ENCODE measurements at regions not wholly inside any gene's neighbourhood (a gene's known extent, or its start where the extent isn't known, plus 50 kb on each side); places are given as distances from the start of the nearest gene placed in this dataset.

DNA sequence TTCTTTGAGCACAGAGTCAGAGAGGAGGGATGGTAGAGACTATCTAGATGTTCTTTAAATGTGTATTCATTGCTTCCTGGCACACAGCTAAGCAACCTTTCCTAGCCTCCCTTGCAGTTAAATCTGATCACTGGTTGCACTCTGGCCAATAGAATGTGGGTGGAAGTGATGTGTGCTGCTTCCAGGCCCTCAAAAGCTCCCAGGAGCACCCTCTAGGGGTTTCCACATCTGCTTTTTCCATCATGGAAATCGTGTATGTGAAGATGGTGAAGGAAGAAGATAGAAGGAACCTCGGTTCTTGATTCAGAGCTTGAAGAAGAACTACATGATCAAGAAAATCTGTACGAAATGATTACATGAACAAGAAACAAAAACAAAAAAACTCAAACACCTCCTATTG lies 149.8 kb upstream of the JAG1 start (continued):
- TF ChIP-seq EGR1 (IDR thresholded peaks at IDR 0.05; ENCODE audit: borderline replicate concordance, low read depth, low read length) (no peak), JUN (IDR thresholded peaks at IDR 0.05; ENCODE audit: low read depth, low read length) (no peak)

Data from H1 (cell line).